ENCODE measurements at regions not wholly inside any gene's neighbourhood (a gene's known extent, or its start where the extent isn't known, plus 50 kb on each side); places are given as distances from the start of the nearest gene placed in this dataset.

DNA sequence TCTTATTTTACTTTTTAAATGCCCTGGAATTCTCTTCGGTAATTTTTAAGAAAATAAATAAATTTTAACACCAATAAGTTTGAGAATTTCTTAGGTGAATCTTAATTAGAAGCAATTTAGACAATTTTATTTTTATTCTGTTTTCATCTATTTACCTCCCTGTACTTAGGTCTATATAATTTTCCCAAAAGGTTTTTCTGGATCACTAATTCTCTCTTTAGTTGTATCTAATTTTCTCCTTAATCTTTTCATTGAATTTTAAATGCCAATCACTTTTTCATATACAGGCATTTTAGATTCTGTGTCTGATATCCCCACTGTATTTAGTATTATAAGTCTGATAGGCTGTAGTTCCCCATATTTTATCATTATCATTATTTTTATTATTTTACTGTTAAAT is 845.3 kb downstream of the TRIML1 start:
- Histone ChIP-seq H3K36me3 (ENCODE audit: control insufficient read depth in 2 of 2, insufficient read depth in 2 of 2, low read length in 1 of 2) (no peaks in the 10 kb centered on the region), H3K4me1 (ENCODE audit: control insufficient read depth in 2 of 2, insufficient read depth in 2 of 2, low read length in 1 of 2) (no peaks in the 10 kb centered on the region), H3K4me3 (ENCODE audit: low read depth in 1 of 2, low read length in 2 of 2) (no peak overlapping the region), H3K9me3 (ENCODE audit: control insufficient read depth in 2 of 2, insufficient read depth in 1 of 2, low read depth in 1 of 2, low read length in 1 of 2) (no peaks in the 10 kb centered on the region), H3K27ac (ENCODE audit: low read depth in 2 of 2, low read length in 1 of 2) (no peak overlapping the region), H3K27me3 (ENCODE audit: control insufficient read depth in 1 of 2, insufficient read depth in 2 of 2, low read length in 2 of 2) (no peaks in the 10 kb centered on the region)
- 92 to 93% methylated on average over 1 of the region's 1 CpG for WGBS, 2 donors

DNA sequence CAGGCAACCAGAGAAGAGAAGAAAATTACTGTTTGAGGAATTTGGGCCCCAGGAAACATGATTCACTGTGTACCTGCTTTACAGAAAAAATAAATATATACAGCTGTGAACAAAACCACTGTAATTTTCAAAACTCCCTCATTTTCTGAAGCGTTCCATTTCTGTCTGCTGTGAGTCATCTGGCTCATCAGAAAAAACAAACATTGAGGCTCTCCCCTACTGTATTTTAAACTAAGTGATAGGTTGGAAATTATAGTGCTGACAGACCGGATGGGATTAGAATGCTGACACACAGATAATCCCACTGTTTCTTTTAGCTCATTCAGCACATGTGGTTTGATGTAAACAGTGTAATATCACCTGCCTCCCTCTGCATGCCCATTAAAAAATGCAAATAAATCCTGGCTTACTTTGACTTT is 847.0 kb downstream of the TRIML1 start:
- Histone ChIP-seq H3K27me3 (ENCODE audit: control insufficient read depth in 1 of 2, insufficient read depth in 2 of 2, low read length in 2 of 2) (no peaks in the 10 kb centered on the region), H3K4me3 (ENCODE audit: low read depth in 1 of 2, low read length in 2 of 2) (no peak overlapping the region), H3K4me1 (ENCODE audit: control insufficient read depth in 2 of 2, insufficient read depth in 2 of 2, low read length in 1 of 2) (no peaks in the 10 kb centered on the region), H3K9me3 (ENCODE audit: control insufficient read depth in 2 of 2, insufficient read depth in 1 of 2, low read depth in 1 of 2, low read length in 1 of 2) (no peaks in the 10 kb centered on the region), H3K36me3 (ENCODE audit: control insufficient read depth in 2 of 2, insufficient read depth in 2 of 2, low read length in 1 of 2) (no peaks in the 10 kb centered on the region), H3K27ac (ENCODE audit: low read depth in 2 of 2, low read length in 1 of 2) (no peak overlapping the region)
- 23 to 28% methylated on average over 2 of the region's 2 CpGs for WGBS, 2 donors

DNA sequence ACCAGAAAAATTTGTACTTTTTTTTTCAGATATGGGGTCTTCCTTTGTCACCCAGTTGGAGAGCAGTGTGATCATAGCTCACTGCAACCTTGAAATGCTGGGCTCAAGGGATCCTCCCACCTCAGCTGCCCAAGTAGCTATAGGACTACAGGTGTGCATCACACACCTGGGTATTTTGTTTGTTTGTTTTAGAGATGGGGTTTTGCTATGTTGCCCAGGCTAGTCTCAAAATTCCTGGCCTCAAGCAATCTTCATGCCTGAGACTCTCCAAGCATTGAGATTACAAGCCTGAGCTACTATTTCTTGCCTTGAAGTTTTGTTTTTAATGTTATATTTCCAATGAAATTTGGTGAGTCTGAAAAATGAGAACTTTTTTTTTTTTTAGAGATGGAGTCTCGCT is 847.8 kb downstream of the TRIML1 start:
- no peaks in the 10 kb centered on the region for H3K9me3 ChIP-seq (ENCODE audit: control insufficient read depth in 2 of 2, insufficient read depth in 1 of 2, low read depth in 1 of 2, low read length in 1 of 2)
- 74 to 83% methylated on average over 1 of the region's 1 CpG for WGBS, 2 donors
- H3K27ac ChIP-seq (ENCODE audit: low read depth in 2 of 2, low read length in 1 of 2): no peak overlapping the region
- no peaks in the 10 kb centered on the region for H3K36me3 ChIP-seq (ENCODE audit: control insufficient read depth in 2 of 2, insufficient read depth in 2 of 2, low read length in 1 of 2)
- H3K27me3 ChIP-seq (ENCODE audit: control insufficient read depth in 1 of 2, insufficient read depth in 2 of 2, low read length in 2 of 2): no peaks in the 10 kb centered on the region
- no peaks in the 10 kb centered on the region for H3K4me1 ChIP-seq (ENCODE audit: control insufficient read depth in 2 of 2, insufficient read depth in 2 of 2, low read length in 1 of 2)
- no peak overlapping the region for H3K4me3 ChIP-seq (ENCODE audit: low read depth in 1 of 2, low read length in 2 of 2)

DNA sequence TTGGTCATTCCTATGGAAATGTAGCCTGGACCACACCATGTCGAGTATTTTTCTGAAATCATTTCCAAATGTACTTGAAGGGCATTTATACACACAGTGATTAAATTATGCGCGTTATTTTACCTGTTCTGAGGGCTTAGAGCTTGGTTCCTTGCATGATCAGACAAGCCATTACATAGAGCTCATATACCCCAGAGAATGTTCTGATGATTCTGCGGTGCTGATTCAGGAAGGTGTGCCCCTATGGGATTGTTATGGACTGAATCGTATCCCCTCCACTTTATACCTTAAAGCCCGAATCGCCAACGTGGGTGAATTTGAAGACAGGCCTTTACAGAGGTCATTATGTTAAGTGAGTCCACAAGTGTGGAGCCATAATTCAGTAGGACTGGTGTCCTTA is 848.9 kb downstream of the TRIML1 start:
- WGBS, 2 donors: 70 to 76% methylated on average over 8 of the region's 8 CpGs
- H3K9me3 ChIP-seq (ENCODE audit: control insufficient read depth in 2 of 2, insufficient read depth in 1 of 2, low read depth in 1 of 2, low read length in 1 of 2): no peaks in the 10 kb centered on the region
- H3K4me3 ChIP-seq (ENCODE audit: low read depth in 1 of 2, low read length in 2 of 2): no peak overlapping the region
- H3K27ac ChIP-seq (ENCODE audit: low read depth in 2 of 2, low read length in 1 of 2): no peak overlapping the region
- no peaks in the 10 kb centered on the region for H3K36me3 ChIP-seq (ENCODE audit: control insufficient read depth in 2 of 2, insufficient read depth in 2 of 2, low read length in 1 of 2)
- no peaks in the 10 kb centered on the region for H3K4me1 ChIP-seq (ENCODE audit: control insufficient read depth in 2 of 2, insufficient read depth in 2 of 2, low read length in 1 of 2)
- no peaks in the 10 kb centered on the region for H3K27me3 ChIP-seq (ENCODE audit: control insufficient read depth in 1 of 2, insufficient read depth in 2 of 2, low read length in 2 of 2)

DNA sequence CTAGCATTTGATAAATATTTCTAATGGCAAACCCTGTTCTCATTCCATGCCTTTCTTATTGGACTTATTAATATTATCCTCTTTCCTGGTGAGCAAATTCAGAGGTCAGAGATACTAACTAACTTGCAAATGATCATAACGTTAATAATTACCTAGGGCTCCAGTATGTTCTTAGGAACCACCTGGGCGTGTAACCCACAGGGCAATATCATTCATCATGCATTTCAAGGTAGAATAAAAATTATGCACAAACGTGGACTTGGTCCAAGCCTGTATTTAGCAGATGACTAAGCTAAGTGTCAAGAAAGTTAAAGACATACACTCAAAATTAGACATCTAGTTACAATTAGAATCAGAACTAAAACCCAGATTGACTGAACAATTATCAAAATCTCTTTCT is 850.1 kb downstream of the TRIML1 start:
- WGBS, 2 donors: 30 to 31% methylated on average over 3 of the region's 3 CpGs
- Histone ChIP-seq H3K27me3 (ENCODE audit: control insufficient read depth in 1 of 2, insufficient read depth in 2 of 2, low read length in 2 of 2) (no peaks in the 10 kb centered on the region), H3K27ac (ENCODE audit: low read depth in 2 of 2, low read length in 1 of 2) (no peak overlapping the region), H3K9me3 (ENCODE audit: control insufficient read depth in 2 of 2, insufficient read depth in 1 of 2, low read depth in 1 of 2, low read length in 1 of 2) (no peaks in the 10 kb centered on the region), H3K4me1 (ENCODE audit: control insufficient read depth in 2 of 2, insufficient read depth in 2 of 2, low read length in 1 of 2) (no peaks in the 10 kb centered on the region), H3K4me3 (ENCODE audit: low read depth in 1 of 2, low read length in 2 of 2) (no peak overlapping the region), H3K36me3 (ENCODE audit: control insufficient read depth in 2 of 2, insufficient read depth in 2 of 2, low read length in 1 of 2) (no peaks in the 10 kb centered on the region)

DNA sequence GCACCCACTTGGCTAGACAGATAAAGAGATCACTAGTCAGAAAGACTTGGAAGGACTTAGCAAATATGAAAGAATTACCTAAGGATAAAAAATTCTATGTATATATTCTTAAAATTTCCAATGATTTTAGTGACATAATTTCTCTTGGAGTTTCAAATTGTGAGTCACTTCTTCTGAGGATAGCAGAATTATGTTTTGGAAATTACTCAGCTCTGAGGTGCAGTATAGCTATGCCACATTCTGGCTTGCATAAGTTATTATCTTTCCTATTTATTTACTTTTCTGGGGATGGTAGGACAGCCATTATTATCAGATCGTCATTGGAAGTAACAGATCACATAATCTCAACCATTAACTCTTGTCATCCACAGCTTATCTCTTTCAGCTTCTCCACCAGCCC is 853.5 kb downstream of the TRIML1 start:
- H3K27me3 ChIP-seq (ENCODE audit: control insufficient read depth in 1 of 2, insufficient read depth in 2 of 2, low read length in 2 of 2): no peaks in the 10 kb centered on the region
- H3K9me3 ChIP-seq (ENCODE audit: control insufficient read depth in 2 of 2, insufficient read depth in 1 of 2, low read depth in 1 of 2, low read length in 1 of 2): peaks cover 0 to 2% of the 10 kb centered on the region in 2 donors
- H3K36me3 ChIP-seq (ENCODE audit: control insufficient read depth in 2 of 2, insufficient read depth in 2 of 2, low read length in 1 of 2): no peaks in the 10 kb centered on the region
- WGBS, 2 donors: 66 to 72% methylated on average over 1 of the region's 1 CpG
- H3K4me1 ChIP-seq (ENCODE audit: control insufficient read depth in 2 of 2, insufficient read depth in 2 of 2, low read length in 1 of 2): no peaks in the 10 kb centered on the region
- no peak overlapping the region for H3K27ac ChIP-seq (ENCODE audit: low read depth in 2 of 2, low read length in 1 of 2)
- no peak overlapping the region for H3K4me3 ChIP-seq (ENCODE audit: low read depth in 1 of 2, low read length in 2 of 2)

DNA sequence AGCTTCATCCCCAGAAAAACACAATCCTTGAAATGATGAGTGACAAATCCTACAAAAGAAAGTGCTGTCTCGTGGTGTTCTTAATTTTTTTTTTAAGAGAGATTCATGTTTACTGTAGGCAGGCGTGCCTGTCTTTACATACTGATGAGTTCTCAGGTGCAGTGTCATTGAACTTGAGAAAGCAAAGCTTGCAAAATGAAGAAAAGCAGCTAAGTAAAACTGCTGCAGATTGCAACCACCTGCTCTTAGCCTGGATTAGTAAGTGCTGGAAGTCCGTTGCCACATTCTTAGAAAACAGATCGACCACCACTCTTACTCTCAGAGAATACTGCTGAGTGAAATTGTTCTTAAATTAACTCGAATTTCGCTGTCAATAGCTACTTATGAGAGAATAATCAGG is 854.6 kb downstream of the TRIML1 start:
- H3K27me3 ChIP-seq (ENCODE audit: control insufficient read depth in 1 of 2, insufficient read depth in 2 of 2, low read length in 2 of 2): no peaks in the 10 kb centered on the region
- H3K36me3 ChIP-seq (ENCODE audit: control insufficient read depth in 2 of 2, insufficient read depth in 2 of 2, low read length in 1 of 2): no peaks in the 10 kb centered on the region
- no peaks in the 10 kb centered on the region for H3K4me1 ChIP-seq (ENCODE audit: control insufficient read depth in 2 of 2, insufficient read depth in 2 of 2, low read length in 1 of 2)
- no peak overlapping the region for H3K27ac ChIP-seq (ENCODE audit: low read depth in 2 of 2, low read length in 1 of 2)
- 53 to 54% methylated on average over 6 of the region's 6 CpGs for whole genome bisulfite sequencing, 2 donors
- H3K4me3 ChIP-seq (ENCODE audit: low read depth in 1 of 2, low read length in 2 of 2): no peak overlapping the region
- peaks cover 0 to 2% of the 10 kb centered on the region in 2 donors for H3K9me3 ChIP-seq (ENCODE audit: control insufficient read depth in 2 of 2, insufficient read depth in 1 of 2, low read depth in 1 of 2, low read length in 1 of 2)

DNA sequence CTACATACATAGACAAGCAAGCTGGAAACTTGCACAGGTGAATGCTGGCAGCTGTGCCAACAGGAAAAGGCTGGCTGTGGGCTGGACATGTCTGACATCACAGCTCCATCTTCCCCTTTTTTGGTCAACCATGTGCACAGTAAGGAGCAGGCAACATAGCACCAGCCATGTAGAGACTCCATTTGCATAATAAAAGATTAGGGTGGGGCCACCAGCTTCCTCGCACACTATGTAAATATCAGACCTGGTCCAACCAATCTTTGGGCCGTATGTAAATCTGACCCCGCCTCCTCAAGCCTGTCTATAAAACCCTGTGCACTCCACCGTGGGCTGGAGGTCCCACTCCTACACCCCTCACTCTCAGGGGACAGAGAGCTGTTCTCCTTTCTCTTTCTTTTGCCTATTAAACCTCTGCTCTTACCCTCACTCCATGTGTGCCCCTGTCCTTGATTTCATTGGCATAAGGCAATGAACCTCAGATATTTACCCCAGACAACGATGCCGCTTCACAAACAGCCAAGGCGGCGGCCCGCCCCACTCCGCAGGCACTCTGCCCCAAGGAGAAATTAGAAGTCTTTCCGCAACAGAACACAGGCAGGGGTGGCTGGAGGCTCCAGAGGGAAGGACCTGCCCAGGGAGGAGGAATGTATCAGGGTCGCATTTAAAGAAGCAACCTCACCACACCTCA is 862.2 kb downstream of the TRIML1 start:
- Histone ChIP-seq H3K4me1 (ENCODE audit: control insufficient read depth in 2 of 2, insufficient read depth in 2 of 2, low read length in 1 of 2) (no peaks in the 10 kb centered on the region), H3K4me3 (ENCODE audit: low read depth in 1 of 2, low read length in 2 of 2) (no peak overlapping the region), H3K27me3 (ENCODE audit: control insufficient read depth in 1 of 2, insufficient read depth in 2 of 2, low read length in 2 of 2) (no peaks in the 10 kb centered on the region), H3K9me3 (ENCODE audit: control insufficient read depth in 2 of 2, insufficient read depth in 1 of 2, low read depth in 1 of 2, low read length in 1 of 2) (peaks cover 0 to 4% of the 10 kb centered on the region in 2 donors), H3K27ac (ENCODE audit: low read depth in 2 of 2, low read length in 1 of 2) (no peak overlapping the region), H3K36me3 (ENCODE audit: control insufficient read depth in 2 of 2, insufficient read depth in 2 of 2, low read length in 1 of 2) (no peaks in the 10 kb centered on the region)
- WGBS, 2 donors: 90 to 93% methylated on average over 12 of the region's 12 CpGs

DNA sequence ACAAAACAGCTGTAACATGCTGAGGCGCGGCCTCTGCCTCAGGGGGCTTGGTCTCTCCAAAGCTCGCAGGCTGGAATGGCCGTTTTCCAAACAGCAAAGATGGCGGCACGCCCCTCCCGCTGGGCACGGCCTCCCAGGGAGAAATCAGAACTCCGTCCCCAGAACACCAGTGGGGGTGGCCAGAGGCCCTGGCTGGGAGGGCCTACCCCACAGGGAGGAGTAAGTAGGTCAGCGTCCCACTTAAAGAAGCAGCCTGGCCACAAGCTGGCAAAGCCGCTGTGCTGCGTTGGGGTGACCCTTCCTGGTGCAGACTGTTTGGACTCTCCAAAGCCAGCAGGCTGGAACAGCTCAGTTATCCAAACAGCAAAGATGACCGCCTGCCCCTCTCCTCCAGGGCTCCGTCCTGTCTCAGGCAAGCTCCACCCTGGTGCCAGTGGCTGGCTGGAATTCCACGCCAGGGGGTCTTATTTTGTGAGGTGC is 862.8 kb downstream of the TRIML1 start:
- no peak overlapping the region for H3K4me3 ChIP-seq (ENCODE audit: low read depth in 1 of 2, low read length in 2 of 2)
- no peaks in the 10 kb centered on the region for H3K4me1 ChIP-seq (ENCODE audit: control insufficient read depth in 2 of 2, insufficient read depth in 2 of 2, low read length in 1 of 2)
- H3K27me3 ChIP-seq (ENCODE audit: control insufficient read depth in 1 of 2, insufficient read depth in 2 of 2, low read length in 2 of 2): no peaks in the 10 kb centered on the region
- H3K27ac ChIP-seq (ENCODE audit: low read depth in 2 of 2, low read length in 1 of 2): no peak overlapping the region
- 91 to 92% methylated on average over 15 of the region's 15 CpGs for whole genome bisulfite sequencing, 2 donors
- H3K9me3 ChIP-seq (ENCODE audit: control insufficient read depth in 2 of 2, insufficient read depth in 1 of 2, low read depth in 1 of 2, low read length in 1 of 2): peaks cover 0 to 4% of the 10 kb centered on the region in 2 donors
- H3K36me3 ChIP-seq (ENCODE audit: control insufficient read depth in 2 of 2, insufficient read depth in 2 of 2, low read length in 1 of 2): no peaks in the 10 kb centered on the region

DNA sequence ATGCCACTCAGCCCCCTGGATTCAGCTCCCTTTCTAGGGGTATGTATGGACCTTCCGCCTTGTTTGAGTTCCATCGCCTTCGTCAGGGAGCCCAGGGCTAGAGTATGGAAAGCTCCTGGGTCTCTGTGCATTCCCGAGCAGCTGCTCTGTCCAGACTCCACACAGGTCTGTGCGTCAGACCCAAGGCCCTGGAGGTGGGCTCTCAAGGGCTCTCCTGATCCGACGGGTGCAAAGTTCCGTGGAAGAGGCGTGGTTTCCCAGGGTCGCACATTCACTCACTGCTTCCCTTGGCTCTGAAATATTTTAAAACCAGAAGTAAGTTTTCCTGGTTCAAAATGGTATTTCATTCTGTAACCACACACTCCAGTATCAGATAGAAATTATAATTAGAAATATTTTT is 863.2 kb downstream of the TRIML1 start:
- peaks cover 0 to 4% of the 10 kb centered on the region in 2 donors for H3K9me3 ChIP-seq (ENCODE audit: control insufficient read depth in 2 of 2, insufficient read depth in 1 of 2, low read depth in 1 of 2, low read length in 1 of 2)
- whole genome bisulfite sequencing, 2 donors: 93 to 95% methylated on average over 10 of the region's 10 CpGs
- no peak overlapping the region for H3K4me3 ChIP-seq (ENCODE audit: low read depth in 1 of 2, low read length in 2 of 2)
- no peak overlapping the region for H3K27ac ChIP-seq (ENCODE audit: low read depth in 2 of 2, low read length in 1 of 2)
- no peaks in the 10 kb centered on the region for H3K36me3 ChIP-seq (ENCODE audit: control insufficient read depth in 2 of 2, insufficient read depth in 2 of 2, low read length in 1 of 2)
- no peaks in the 10 kb centered on the region for H3K4me1 ChIP-seq (ENCODE audit: control insufficient read depth in 2 of 2, insufficient read depth in 2 of 2, low read length in 1 of 2)
- H3K27me3 ChIP-seq (ENCODE audit: control insufficient read depth in 1 of 2, insufficient read depth in 2 of 2, low read length in 2 of 2): no peaks in the 10 kb centered on the region

All from esophagus (tissue), 2 donors.